ENCODE measurements at regions not wholly inside any gene's neighbourhood (a gene's known extent, or its start where the extent isn't known, plus 50 kb on each side); places are given as distances from the start of the nearest gene placed in this dataset.

DNA sequence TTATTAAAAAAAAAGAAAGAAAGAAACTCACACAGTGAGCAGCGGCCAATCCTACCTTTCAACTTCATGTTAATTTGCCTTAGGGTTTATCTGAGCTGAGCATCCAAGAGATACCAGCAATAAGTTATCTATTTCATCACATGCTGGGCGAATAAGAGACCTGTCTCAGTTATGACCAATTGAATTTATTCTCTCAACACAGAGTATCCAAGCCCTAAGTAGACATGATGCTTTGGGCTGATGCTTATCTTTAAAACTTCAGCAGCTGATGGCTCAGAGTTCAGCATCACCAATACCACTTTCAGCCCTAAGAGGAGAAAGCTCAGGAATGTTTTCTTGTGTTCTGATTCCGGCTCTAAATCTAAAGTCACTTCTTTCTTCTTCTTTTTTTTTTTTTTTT, 489.0 kb upstream of the ZFHX3 start:
- TF ChIP-seq, protein P1, sequence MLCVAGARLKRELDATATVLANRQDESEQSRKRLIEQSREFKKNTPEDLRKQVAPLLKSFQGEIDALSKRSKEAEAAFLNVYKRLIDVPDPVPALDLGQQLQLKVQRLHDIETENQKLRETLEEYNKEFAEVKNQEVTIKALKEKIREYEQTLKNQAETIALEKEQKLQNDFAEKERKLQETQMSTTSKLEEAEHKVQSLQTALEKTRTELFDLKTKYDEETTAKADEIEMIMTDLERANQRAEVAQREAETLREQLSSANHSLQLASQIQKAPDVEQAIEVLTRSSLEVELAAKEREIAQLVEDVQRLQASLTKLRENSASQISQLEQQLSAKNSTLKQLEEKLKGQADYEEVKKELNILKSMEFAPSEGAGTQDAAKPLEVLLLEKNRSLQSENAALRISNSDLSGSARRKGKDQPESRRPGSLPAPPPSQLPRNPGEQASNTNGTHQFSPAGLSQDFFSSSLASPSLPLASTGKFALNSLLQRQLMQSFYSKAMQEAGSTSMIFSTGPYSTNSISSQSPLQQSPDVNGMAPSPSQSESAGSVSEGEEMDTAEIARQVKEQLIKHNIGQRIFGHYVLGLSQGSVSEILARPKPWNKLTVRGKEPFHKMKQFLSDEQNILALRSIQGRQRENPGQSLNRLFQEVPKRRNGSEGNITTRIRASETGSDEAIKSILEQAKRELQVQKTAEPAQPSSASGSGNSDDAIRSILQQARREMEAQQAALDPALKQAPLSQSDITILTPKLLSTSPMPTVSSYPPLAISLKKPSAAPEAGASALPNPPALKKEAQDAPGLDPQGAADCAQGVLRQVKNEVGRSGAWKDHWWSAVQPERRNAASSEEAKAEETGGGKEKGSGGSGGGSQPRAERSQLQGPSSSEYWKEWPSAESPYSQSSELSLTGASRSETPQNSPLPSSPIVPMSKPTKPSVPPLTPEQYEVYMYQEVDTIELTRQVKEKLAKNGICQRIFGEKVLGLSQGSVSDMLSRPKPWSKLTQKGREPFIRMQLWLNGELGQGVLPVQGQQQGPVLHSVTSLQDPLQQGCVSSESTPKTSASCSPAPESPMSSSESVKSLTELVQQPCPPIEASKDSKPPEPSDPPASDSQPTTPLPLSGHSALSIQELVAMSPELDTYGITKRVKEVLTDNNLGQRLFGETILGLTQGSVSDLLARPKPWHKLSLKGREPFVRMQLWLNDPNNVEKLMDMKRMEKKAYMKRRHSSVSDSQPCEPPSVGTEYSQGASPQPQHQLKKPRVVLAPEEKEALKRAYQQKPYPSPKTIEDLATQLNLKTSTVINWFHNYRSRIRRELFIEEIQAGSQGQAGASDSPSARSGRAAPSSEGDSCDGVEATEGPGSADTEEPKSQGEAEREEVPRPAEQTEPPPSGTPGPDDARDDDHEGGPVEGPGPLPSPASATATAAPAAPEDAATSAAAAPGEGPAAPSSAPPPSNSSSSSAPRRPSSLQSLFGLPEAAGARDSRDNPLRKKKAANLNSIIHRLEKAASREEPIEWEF (IDR thresholded peaks at IDR 0.05; ENCODE audit: insufficient replicate concordance, low read depth, low read length): no peak
- TF ChIP-seq, protein P2, sequence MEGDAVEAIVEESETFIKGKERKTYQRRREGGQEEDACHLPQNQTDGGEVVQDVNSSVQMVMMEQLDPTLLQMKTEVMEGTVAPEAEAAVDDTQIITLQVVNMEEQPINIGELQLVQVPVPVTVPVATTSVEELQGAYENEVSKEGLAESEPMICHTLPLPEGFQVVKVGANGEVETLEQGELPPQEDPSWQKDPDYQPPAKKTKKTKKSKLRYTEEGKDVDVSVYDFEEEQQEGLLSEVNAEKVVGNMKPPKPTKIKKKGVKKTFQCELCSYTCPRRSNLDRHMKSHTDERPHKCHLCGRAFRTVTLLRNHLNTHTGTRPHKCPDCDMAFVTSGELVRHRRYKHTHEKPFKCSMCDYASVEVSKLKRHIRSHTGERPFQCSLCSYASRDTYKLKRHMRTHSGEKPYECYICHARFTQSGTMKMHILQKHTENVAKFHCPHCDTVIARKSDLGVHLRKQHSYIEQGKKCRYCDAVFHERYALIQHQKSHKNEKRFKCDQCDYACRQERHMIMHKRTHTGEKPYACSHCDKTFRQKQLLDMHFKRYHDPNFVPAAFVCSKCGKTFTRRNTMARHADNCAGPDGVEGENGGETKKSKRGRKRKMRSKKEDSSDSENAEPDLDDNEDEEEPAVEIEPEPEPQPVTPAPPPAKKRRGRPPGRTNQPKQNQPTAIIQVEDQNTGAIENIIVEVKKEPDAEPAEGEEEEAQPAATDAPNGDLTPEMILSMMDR (IDR thresholded peaks at IDR 0.05 in 2 of 3, conservative IDR thresholded peaks at IDR 0.05 in 1 of 3; ENCODE audit: control insufficient read depth in 2 of 3, extremely low read depth in 1 of 3, insufficient read depth in 1 of 3, low read depth in 3 of 3, low read length in 3 of 3): no peak
- TF ChIP-seq POLR2A (IDR thresholded peaks at IDR 0.05; ENCODE audit: low read depth, low read length) (no peak), POLR2AphosphoS2 (IDR thresholded peaks at IDR 0.05; ENCODE audit: low read depth, low read length) (no peak), TCF7 (IDR thresholded peaks at IDR 0.05; ENCODE audit: borderline replicate concordance) (no peak), SREBF1 (IDR thresholded peaks at IDR 0.05; ENCODE audit: low read length) (no peak), EZH2 (IDR thresholded peaks at IDR 0.05; ENCODE audit: borderline replicate concordance, control insufficient read depth, low read depth, low read length) (no peak), SP1 (IDR thresholded peaks at IDR 0.05; ENCODE audit: low read depth, low read length) (no peak), CEBPB (IDR thresholded peaks at IDR 0.05; ENCODE audit: borderline replicate concordance in 1 of 2, low read depth in 2 of 2, low read length in 2 of 2) (no peak), KAT2A (conservative IDR thresholded peaks at IDR 0.05; ENCODE audit: control insufficient read depth, low read depth, low read length) (no peak), NFYB (IDR thresholded peaks at IDR 0.05; ENCODE audit: insufficient read depth, low read depth, low read length) (no peak), GABPA (IDR thresholded peaks at IDR 0.05; ENCODE audit: low read depth) (no peak)
